Neutrophil (primary cell): ENCODE measurements at regions not wholly inside any gene's neighbourhood (a gene's known extent, or its start where the extent isn't known, plus 50 kb on each side); places are given as distances from the start of the nearest gene placed in this dataset.

ENCODE experiments used
- H3K27ac ChIP-seq: fragments of 200-600 bp; sonication (generic); 2 replicates; pipeline ENCODE4 v1.5.1; 2016; ENCODE audit warnings: mild to moderate bottlenecking, moderate library complexity
- H3K27me3 ChIP-seq: fragments of 200-600 bp; sonication (generic); 2 replicates; pipeline ENCODE4 v1.6.0; 2016; ENCODE audit warnings: mild to moderate bottlenecking
- H3K36me3 ChIP-seq: fragments of 200-600 bp; sonication (generic); 2 replicates; pipeline ENCODE4 v1.5.1; 2017
- H3K4me1 ChIP-seq, 2 experiments: fragments of 200-600 bp in 1 of 2; sonication (generic) in 1 of 2; 1 replicate in 1 of 2; 2 replicates in 1 of 2; pipeline versions ENCODE4 v1.5.1 to v1.6.1; 2013 to 2016; ENCODE audit warnings: low read depth in 1 of 2, low read length in 1 of 2, mild to moderate bottlenecking in 1 of 2, moderate library complexity in 1 of 2; ENCODE audit not compliant: control insufficient read depth in 1 of 2, insufficient read depth in 1 of 2
- H3K4me3 ChIP-seq, 2 experiments: fragments of 200-600 bp in 1 of 2; sonication (generic) in 1 of 2; 1 replicate in 1 of 2; 2 replicates in 1 of 2; pipeline ENCODE4 v1.5.1; 2013 to 2016; ENCODE audit warnings: low read depth in 1 of 2, low read length in 1 of 2, mild to moderate bottlenecking in 1 of 2, moderate library complexity in 1 of 2
- H3K9me3 ChIP-seq: fragments of 200-600 bp; sonication (generic); 2 replicates; pipeline ENCODE4 v1.5.1; 2016
- CTCF ChIP-seq: fragments of 200-600 bp; sonication (generic); IDR thresholded peaks from 2 replicates; pipeline ENCODE4 v1.5.1; 2016; ENCODE audit warnings: antibody characterized with exemption

- Histone ChIP-seq H3K4me1 (peaks cover 6 to 17% of the 10 kb centered on the region in 2 experiments), H3K4me3 (no peak overlapping the region), H3K27ac (no peak overlapping the region), H3K9me3 (no peaks in the 10 kb centered on the region), H3K36me3 (peaks cover 46% of the 10 kb centered on the region), H3K27me3 (no peaks in the 10 kb centered on the region)
- no peak for TF ChIP-seq CTCF
These were observed 261.7 kb downstream of the UTRN start for GRCh38 chr6:144546807-144547206.

- no peaks in the 10 kb centered on the region for H3K27me3 ChIP-seq
- no peak overlapping the region for H3K4me3 ChIP-seq
- H3K27ac ChIP-seq: no peak overlapping the region
- H3K4me1 ChIP-seq: peaks cover 6 to 15% of the 10 kb centered on the region in 2 experiments
- no peaks in the 10 kb centered on the region for H3K9me3 ChIP-seq
- TF ChIP-seq CTCF: no peak
- peaks cover 47% of the 10 kb centered on the region for H3K36me3 ChIP-seq
These were observed 262.3 kb downstream of the UTRN start for GRCh38 chr6:144547409-144547808.

- Histone ChIP-seq H3K27me3 (no peaks in the 10 kb centered on the region), H3K4me1 (peaks cover 0 to 4% of the 10 kb centered on the region in 2 experiments), H3K27ac (no peak overlapping the region), H3K9me3 (no peaks in the 10 kb centered on the region), H3K4me3 (no peak overlapping the region), H3K36me3 (peaks cover 53% of the 10 kb centered on the region)
- TF ChIP-seq CTCF: no peak
These were observed 263.4 kb downstream of the UTRN start for GRCh38 chr6:144548536-144548935.

DNA sequence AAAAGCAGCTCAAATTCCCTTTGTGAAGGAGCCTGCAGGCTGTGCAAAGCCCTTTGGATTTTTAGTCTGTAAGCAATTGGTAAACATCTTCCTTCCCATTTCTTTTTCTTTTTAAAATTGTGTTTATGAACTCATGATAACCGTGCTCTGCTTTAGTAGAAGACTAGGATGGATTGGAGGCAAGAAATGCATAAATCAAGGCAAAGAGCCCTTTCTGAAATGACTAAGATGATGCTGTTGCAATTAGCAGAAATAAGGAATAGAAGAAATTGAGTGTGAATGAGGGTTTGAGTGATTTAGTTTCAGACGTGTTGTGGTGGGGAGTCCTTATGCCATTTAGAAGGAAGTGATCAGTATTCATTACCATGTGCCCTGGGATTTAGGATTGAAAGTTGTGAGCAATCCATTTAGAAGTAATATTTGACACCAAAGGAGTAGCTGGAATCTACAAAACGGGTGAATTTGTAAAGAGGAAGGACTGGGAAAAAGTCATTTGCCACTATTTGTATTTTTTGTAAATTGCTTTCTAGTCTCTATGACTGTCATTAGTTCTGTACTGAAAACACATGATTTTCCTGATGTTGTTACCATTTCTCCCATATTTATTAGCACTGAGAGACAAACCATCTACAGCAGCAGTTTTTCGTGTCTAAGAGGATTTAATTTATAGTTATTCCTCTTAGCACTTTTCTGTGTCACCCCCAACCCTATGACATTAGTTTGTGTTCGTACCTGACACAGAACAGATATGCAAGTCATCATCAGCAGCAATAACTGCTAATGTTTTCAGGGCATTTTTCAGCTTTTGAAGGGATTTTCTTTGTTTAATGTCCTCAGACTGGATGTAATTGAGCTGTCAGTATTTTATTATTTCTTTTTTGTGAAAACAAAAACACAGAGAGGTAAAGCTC lies 265.0 kb downstream of the UTRN start:
- Histone ChIP-seq H3K4me3 (no peak overlapping the region), H3K36me3 (peaks cover 60% of the 10 kb centered on the region), H3K27ac (no peak overlapping the region), H3K9me3 (no peaks in the 10 kb centered on the region), H3K4me1 (no peaks in the 10 kb centered on the region), H3K27me3 (no peaks in the 10 kb centered on the region)
- TF ChIP-seq CTCF: no peak

DNA sequence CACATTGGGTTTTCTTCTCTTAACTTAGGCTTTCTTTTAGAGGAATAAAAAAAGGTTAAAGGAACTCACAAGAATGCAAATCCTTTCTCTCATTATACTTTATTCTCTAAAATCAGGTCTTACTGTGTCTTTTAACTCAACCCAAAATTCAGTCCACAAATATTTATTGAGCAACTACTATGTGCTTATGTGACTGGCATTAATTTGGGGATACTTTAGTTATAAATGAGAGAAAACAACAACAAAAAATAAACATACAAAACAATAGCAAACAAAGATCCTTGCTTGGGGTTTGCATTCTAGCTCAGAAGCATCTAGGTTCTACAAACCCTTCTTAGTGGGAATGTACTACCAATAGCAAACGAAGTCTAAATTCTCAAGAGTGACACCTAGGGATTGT lies 266.2 kb downstream of the UTRN start:
- no peaks in the 10 kb centered on the region for H3K9me3 ChIP-seq
- H3K27me3 ChIP-seq: no peaks in the 10 kb centered on the region
- H3K4me3 ChIP-seq: no peak overlapping the region
- H3K4me1 ChIP-seq: no peaks in the 10 kb centered on the region
- H3K36me3 ChIP-seq: peaks cover 64% of the 10 kb centered on the region
- no peak for TF ChIP-seq CTCF
- H3K27ac ChIP-seq: no peak overlapping the region
